GM12873 (cell line): ENCODE measurements at regions not wholly inside any gene's neighbourhood (a gene's known extent, or its start where the extent isn't known, plus 50 kb on each side); places are given as distances from the start of the nearest gene placed in this dataset.

ENCODE experiments used
- TF ChIP-seq, protein P1 (sequence below): IDR thresholded peaks from 2 replicates; pipeline ENCODE4 v1.5.1; 2012; ENCODE audit warnings: low read depth, mild to moderate bottlenecking, moderate library complexity, low read length, control low read depth; ENCODE audit not compliant: insufficient read depth; ENCODE audit errors: missing control alignments

DNA sequence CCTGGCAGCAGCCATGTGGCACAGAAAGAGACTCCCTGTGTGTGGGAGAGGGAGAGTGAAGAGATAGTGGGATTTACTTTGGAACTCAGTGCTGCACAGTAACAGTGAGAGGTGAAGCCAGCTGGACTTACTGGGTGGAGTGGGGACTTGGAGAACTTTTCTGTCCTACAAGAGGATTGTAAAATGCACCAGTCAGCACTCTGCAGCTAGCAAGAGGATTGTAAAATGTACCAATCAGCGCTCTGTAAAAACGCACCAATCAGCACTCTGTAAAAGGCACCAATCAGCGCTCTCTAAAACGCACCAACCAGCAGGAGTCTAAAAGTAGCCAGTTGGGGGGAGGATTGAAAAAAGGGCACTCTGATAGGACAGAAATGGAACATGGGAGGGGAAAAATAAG lies 688.8 kb upstream of the ALCAM start:
- TF ChIP-seq, protein P1, sequence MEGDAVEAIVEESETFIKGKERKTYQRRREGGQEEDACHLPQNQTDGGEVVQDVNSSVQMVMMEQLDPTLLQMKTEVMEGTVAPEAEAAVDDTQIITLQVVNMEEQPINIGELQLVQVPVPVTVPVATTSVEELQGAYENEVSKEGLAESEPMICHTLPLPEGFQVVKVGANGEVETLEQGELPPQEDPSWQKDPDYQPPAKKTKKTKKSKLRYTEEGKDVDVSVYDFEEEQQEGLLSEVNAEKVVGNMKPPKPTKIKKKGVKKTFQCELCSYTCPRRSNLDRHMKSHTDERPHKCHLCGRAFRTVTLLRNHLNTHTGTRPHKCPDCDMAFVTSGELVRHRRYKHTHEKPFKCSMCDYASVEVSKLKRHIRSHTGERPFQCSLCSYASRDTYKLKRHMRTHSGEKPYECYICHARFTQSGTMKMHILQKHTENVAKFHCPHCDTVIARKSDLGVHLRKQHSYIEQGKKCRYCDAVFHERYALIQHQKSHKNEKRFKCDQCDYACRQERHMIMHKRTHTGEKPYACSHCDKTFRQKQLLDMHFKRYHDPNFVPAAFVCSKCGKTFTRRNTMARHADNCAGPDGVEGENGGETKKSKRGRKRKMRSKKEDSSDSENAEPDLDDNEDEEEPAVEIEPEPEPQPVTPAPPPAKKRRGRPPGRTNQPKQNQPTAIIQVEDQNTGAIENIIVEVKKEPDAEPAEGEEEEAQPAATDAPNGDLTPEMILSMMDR = no peak

DNA sequence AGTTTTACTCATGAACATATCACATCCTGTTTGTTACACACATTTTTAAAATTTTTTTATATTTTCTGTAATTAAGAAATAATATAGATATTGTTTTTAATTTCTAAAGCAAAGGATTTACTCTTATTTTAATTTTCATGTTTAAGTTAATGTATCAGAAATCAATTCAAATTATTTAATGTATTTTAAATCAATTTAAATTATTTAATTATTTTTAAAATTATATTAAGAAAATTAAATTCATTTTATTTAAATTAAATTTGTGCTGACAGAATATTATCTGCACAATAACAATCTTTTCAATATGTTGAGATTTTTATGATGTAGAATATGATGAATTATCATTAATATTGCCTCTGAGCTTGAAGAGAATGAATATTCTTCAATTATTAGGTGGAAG lies 681.2 kb upstream of the ALCAM start:
- TF ChIP-seq, protein P1 = no peak

DNA sequence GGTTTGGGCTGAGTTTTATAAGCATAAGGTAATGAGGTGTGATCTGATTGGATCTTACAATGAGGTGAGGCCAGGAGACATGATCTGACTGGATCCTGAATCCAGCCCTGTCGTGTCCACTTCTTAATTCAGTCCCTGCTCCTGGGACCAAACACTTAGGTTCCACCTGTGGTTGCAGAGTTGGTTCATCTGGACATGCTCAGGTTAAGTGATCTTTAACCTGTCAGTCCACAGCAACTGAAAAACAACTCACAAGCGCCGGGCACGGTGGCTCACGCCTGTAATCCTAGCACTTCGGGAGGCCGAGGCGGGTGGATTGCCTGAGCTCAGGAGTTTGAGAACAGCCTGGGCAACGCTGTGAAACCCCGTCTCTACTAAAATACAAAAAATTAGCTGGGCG lies 679.3 kb upstream of the ALCAM start:
- TF ChIP-seq, protein P1 = no peak

DNA sequence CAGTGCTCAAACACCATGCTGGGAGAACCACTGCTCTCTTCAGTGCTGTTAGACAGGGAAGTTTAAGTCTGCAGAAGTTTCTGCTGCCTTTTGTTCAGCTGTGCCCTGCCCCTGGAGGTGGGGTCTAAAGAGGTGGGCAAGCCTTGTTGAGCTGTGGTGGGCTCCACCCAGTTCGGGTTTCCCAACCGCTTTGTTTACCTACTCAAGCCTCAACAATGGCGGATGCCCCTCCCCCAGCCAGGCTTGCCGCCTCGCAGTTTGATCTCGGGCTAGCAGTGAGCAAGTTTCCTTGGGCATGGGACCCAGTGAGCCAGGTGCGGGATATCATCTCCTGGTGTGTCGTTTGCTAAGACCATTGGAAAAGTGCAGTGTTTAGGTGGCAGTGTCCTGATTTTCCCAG lies 670.2 kb upstream of the ALCAM start:
- TF ChIP-seq, protein P1 = no peak

DNA sequence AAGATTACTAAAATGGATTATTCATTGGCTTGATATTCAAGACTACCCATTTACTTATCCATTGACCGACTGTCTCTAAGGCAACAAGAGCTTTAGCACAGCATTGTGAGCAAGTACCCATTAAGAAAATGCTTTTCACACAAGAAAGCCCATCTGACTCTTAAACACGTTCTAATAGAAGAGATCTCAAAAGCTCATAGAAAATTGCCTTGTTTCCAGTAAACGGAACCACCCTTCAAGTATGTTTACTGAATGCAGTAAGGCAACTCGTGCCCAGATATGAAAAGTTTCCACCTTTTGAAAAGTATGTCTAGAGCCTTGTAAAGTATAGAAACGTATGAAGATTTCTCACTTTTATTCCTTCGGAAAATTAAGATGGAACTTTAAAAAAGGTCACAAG lies 655.3 kb upstream of the ALCAM start:
- TF ChIP-seq, protein P1 = no peak

DNA sequence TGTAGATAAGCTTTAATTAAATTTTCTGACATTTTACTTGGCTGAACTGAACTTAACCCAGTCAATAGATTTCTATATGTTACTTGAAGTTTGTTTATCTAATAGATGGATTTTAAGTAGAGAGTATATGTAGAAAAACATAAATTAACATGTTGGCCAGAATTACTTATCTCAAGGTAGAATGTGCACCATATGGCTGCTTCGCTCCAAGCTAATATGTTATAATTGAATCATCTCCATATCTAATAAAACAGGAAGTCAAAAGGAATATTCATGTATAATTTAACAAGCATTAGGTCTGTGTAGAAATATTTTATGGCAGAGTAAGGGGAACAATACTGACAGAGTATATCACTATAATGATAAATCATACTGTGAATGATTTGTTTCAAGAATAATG lies 650.7 kb upstream of the ALCAM start:
- TF ChIP-seq, protein P1 = no peak

DNA sequence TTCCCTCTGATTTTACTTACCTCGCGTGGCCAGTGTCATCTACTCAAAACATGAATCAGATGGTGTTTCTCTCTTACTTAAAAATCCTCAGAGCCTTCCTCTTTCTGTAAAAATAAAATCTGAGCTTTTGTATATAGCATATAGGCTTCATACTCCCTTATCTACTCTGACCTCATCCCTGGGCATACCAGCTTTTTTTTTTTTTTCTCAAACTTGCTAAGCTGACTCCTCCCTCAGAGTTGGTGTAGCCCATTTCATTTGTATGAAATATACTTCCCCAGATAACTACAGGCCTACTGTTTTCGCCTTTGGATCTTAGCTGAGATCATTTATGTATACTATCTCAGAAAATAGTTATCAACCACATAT lies 648.9 kb upstream of the ALCAM start:
- TF ChIP-seq, protein P1 = no peak

DNA sequence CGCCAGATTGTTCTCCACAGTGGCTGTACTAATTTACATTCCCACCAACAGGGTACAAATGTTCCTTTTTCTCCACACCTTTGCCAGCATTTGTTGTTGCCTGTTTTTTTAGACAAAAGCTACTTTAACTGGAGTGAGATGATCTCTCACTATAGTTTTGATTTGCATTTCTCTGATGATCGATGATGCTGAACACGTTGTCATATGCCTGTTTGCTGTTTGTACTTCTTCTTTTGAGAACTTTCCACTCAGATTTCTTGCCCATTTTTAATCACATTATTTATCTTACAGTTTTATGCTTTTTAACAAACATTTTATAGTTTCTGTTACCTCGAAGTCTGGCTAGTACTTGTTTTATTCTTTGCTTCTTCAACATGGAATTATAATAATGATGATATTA lies 643.7 kb upstream of the ALCAM start:
- TF ChIP-seq, protein P1 = no peak
